ENCODE measurements at regions not wholly inside any gene's neighbourhood (a gene's known extent, or its start where the extent isn't known, plus 50 kb on each side); places are given as distances from the start of the nearest gene placed in this dataset.
"Not testable (repeated sequence)": the region's sequence is repeated elsewhere in the genome, so short reads cannot be mapped to it uniquely, and the experiment has no call there.

DNA sequence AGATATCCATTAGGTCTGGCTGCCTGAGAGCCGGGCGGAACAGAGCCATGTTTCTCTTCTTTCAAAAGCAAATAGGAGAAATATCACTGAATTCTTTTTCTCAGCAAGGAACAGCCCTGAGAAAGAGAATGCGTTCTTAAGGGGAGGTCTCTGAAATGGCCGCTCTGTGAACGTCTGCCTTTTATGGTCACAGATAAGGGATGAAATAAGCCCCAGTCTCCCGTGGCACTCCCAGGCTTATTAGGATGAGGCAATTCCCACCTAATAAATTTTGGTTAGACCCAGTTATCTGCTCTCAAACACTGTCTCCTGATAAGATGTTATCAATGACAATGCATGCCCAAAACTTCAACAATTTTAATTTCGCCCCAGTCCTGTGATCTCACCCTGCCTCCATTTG lies 133.4 kb upstream of the KCNJ18 start:
- DNase-seq = not testable (repeated sequence)

- no peak for DNase-seq
Measured at GRCh38 chr17:21564262-21564661, 128.1 kb upstream of the KCNJ18 start.

DNA sequence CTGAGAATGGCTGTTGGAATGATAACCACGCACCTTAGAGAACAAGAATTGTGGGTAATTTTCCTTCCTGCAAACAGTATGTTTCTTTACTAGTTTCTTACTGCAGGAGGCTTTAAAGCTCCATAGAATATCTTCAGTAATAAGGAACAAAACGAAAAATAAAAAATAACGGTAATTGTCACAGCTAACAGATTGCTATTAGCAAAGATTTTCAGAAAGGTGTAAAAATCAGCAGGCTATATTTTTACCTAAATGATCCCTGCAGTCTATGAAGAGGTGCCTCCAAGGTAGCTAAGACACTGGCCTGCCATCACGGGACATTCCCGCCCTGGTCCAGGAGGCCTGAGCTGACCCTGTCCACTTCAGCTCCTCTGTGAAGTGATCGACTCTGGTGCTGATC lies 127.6 kb upstream of the KCNJ18 start:
- not testable (repeated sequence) for DNase-seq

- DNase-seq = not testable (repeated sequence)
Measured at GRCh38 chr17:21570427-21570826, 121.9 kb upstream of the KCNJ18 start.

GRCh38 chr17:21572148-21572547 lies 120.2 kb upstream of the KCNJ18 start:
- not testable (repeated sequence) for DNase-seq

GRCh38 chr17:21573271-21573960 lies 118.9 kb upstream of the KCNJ18 start:
- DNase-seq = not testable (repeated sequence)

DNA sequence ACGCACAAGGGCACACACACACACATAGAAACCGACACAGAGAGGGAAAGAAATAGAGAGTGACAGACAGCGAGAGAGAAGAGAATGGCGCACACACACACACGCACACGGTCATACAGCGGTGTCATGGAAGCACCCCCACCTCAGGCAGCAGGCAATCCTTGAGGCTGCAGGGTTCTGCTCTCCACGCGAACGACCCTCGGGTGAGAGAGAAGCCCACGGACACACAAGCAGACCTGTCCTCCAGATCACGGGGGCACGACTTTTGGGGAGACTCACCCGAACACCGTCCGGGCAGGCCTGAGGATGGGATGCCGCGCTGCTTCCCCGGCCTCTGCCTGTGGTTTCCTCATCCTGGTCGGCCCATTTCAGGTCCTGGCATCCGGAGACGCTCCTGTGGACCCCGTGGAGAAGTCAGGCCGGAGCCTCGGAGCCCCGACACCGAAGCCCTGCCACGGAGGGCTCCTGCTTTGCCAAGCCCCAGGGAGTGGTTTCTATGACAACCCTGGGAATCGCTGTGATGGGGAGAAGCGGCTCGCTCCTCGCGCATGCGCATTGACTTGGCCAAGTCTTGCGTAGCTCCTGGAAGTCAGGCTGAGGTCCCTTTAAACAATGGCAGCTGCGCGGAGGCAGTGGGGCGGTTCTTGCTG lies 118.2 kb upstream of the KCNJ18 start:
- DNase-seq = peak; percentile 45

DNA sequence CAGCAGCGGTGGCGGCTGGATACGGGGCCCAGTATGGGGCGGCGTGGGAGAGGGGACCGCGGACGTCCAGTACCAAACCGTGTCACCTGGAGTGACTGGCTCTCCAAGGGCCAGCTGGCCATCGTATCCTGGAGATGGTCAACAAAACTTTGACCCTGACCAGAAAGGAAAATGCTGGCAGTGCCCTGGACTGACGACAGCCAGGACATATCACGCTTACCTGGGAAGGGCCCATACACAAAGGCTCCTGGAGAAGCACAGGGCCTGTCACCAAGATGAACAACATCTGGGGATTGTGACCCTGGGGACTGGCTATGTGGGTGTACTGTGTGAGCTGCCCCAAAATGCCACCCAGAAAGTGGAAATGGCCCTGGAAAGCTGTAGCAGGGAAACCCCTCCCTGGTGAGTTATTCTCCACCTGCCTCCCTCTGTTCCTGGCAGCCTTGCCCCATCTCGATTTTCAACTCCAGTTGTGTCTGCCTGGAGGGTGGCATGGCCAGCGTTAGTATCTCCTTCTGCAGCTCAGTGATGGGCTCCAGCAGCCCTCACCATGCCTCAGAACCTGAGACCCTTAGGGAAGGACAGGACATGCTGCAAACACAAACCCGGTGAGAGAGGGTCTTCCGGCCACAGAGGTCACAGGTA lies 117.6 kb upstream of the KCNJ18 start:
- DNase-seq = peak; percentile 9

GRCh38 chr17:21578783-21579182 lies 113.5 kb upstream of the KCNJ18 start:
- DNase-seq = not testable (repeated sequence)

- no peak for DNase-seq
Measured at GRCh38 chr17:21592774-21593173, 99.5 kb upstream of the KCNJ18 start.

- not testable (repeated sequence) for DNase-seq
Measured at GRCh38 chr17:21593452-21594105, 98.7 kb upstream of the KCNJ18 start.

GRCh38 chr17:21595086-21595485 lies 97.2 kb upstream of the KCNJ18 start:
- no peak for DNase-seq

- no peak for DNase-seq
Measured at GRCh38 chr17:21602176-21602575, 90.1 kb upstream of the KCNJ18 start.

- not testable (repeated sequence) for DNase-seq
Measured at GRCh38 chr17:21603292-21603691, 89.0 kb upstream of the KCNJ18 start.

- DNase-seq = not testable (repeated sequence)
Measured at GRCh38 chr17:21611443-21611842, 80.9 kb upstream of the KCNJ18 start.

- DNase-seq = not testable (repeated sequence)
Measured at GRCh38 chr17:21612123-21613070, 79.9 kb upstream of the KCNJ18 start.

GRCh38 chr17:21613071-21613429 lies 79.3 kb upstream of the KCNJ18 start:
- no peak for DNase-seq

DNA sequence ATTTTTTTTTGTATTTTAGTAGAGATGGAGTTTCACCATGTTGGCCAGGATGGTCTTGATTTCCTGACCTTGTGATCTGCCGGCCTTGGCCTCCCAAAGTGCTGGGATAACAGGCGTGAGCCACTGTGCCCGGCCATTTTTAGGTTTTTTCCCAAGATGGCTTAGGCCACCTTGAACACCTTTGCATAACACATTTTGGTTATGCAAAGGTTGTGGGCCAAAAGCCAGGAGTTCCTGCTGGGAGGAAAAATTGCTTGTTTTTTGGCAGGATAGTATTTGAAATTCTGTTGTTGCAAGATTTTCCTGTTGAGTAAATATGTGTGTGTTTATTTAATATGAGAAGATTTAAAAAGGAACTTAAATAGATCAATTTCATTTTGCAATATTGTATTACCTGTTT lies 65.3 kb upstream of the KCNJ18 start:
- not testable (repeated sequence) for DNase-seq
